Activated naive CD4-positive, alpha-beta T cell treated with anti-CD3 and anti-CD28 coated beads, Interleukin-2, amount 10 ng/mL, durations not matched to agents 7 days and 5 days (primary cell): ENCODE measurements at regions not wholly inside any gene's neighbourhood (a gene's known extent, or its start where the extent isn't known, plus 50 kb on each side); places are given as distances from the start of the nearest gene placed in this dataset.

Experiments used
- CTCF ChIA-PET: fragments of 350-600 bp; sonication (Branson Sonifier 250); formaldehyde crosslinking; loops from one replicate; lab custom pipeline; 2021; ENCODE audit warnings: antibody characterized with exemption; lab: Charles Lee
- DNase-seq: peaks from one replicate; pipeline ENCODE4 v3.0.0-alpha.2; 2020
- H3K27ac Mint-ChIP-seq: one replicate; pipeline ENCODE4 v1.8.0; 2021; ENCODE audit warnings: mild to moderate bottlenecking, moderate library complexity, mixed read lengths
- H3K27me3 Mint-ChIP-seq: one replicate; pipeline ENCODE4 v1.8.0; 2021; ENCODE audit warnings: mild to moderate bottlenecking, mixed read lengths
- H3K36me3 Mint-ChIP-seq: one replicate; pipeline ENCODE4 v1.8.0; 2021; ENCODE audit warnings: mixed read lengths
- H3K4me1 Mint-ChIP-seq: one replicate; pipeline ENCODE4 v1.8.0; 2021; ENCODE audit warnings: mixed read lengths
- H3K4me3 Mint-ChIP-seq: one replicate; pipeline ENCODE4 v1.8.0; 2021; ENCODE audit warnings: mild to moderate bottlenecking, moderate library complexity, mixed read lengths
- H3K9me3 Mint-ChIP-seq: one replicate; pipeline ENCODE4 v1.8.0; 2021; ENCODE audit warnings: mixed read lengths

- no peaks in the 10 kb centered on the region for H3K27me3 Mint-ChIP-seq
- no peak overlapping the region for H3K27ac Mint-ChIP-seq
- no peak overlapping the region for H3K4me3 Mint-ChIP-seq
- H3K4me1 Mint-ChIP-seq, result no peaks in the 10 kb centered on the region
- no peaks in the 10 kb centered on the region for H3K9me3 Mint-ChIP-seq
- DNase-seq, result no peak
- CTCF ChIA-PET, result no interaction called here
- no peaks in the 10 kb centered on the region for H3K36me3 Mint-ChIP-seq
These were observed 147.8 kb downstream of the EMX2 start for GRCh38 chr10:117690359-117690758.

- CTCF ChIA-PET, result no interaction called here
- no peak for DNase-seq
- H3K4me3 Mint-ChIP-seq, result no peak overlapping the region
These were observed 151.6 kb downstream of the EMX2 start for GRCh38 chr10:117694190-117694589.

GRCh38 chr10:117697402-117697801 is 154.9 kb downstream of the EMX2 start:
- Mint-ChIP-seq H3K27me3 (no peaks in the 10 kb centered on the region), H3K27ac (no peak overlapping the region), H3K4me1 (no peaks in the 10 kb centered on the region), H3K36me3 (no peaks in the 10 kb centered on the region), H3K9me3 (no peaks in the 10 kb centered on the region), H3K4me3 (no peak overlapping the region)
- CTCF ChIA-PET, result no interaction called here
- DNase-seq, result no peak

More at GRCh38 chr10:117694190-117694589, 151.6 kb downstream of the EMX2 start:
- Mint-ChIP-seq H3K27ac (no peak overlapping the region), H3K9me3 (no peaks in the 10 kb centered on the region), H3K36me3 (no peaks in the 10 kb centered on the region), H3K27me3 (no peaks in the 10 kb centered on the region), H3K4me1 (no peaks in the 10 kb centered on the region)

- H3K9me3 Mint-ChIP-seq, result no peaks in the 10 kb centered on the region
- no peaks in the 10 kb centered on the region for H3K27me3 Mint-ChIP-seq
- no peaks in the 10 kb centered on the region for H3K4me1 Mint-ChIP-seq
- H3K36me3 Mint-ChIP-seq, result no peaks in the 10 kb centered on the region
- no peak overlapping the region for H3K27ac Mint-ChIP-seq
- CTCF ChIA-PET, result no interaction called here
- DNase-seq, result no peak
- H3K4me3 Mint-ChIP-seq, result no peak overlapping the region
These were observed 156.3 kb downstream of the EMX2 start for GRCh38 chr10:117698809-117699208.

- Mint-ChIP-seq H3K27me3 (no peaks in the 10 kb centered on the region), H3K27ac (no peak overlapping the region), H3K36me3 (no peaks in the 10 kb centered on the region), H3K4me1 (no peaks in the 10 kb centered on the region), H3K9me3 (no peaks in the 10 kb centered on the region), H3K4me3 (no peak overlapping the region)
- CTCF ChIA-PET, result no interaction called here
- DNase-seq, result no peak
These were observed 157.0 kb downstream of the EMX2 start for GRCh38 chr10:117699436-117700075.

- DNase-seq, result no peak
- Mint-ChIP-seq H3K27me3 (peaks cover 4% of the 10 kb centered on the region), H3K4me3 (no peak overlapping the region), H3K4me1 (no peaks in the 10 kb centered on the region), H3K9me3 (no peaks in the 10 kb centered on the region), H3K27ac (no peak overlapping the region), H3K36me3 (no peaks in the 10 kb centered on the region)
- CTCF ChIA-PET, result no interaction called here
These were observed 167.7 kb downstream of the EMX2 start for GRCh38 chr10:117710181-117710798.

GRCh38 chr10:117716889-117717288 is 174.3 kb downstream of the EMX2 start:
- no peak for DNase-seq
- peaks cover 17% of the 10 kb centered on the region for H3K27me3 Mint-ChIP-seq
- no peak overlapping the region for H3K4me3 Mint-ChIP-seq
- CTCF ChIA-PET, result no interaction called here
- H3K9me3 Mint-ChIP-seq, result no peaks in the 10 kb centered on the region
- H3K4me1 Mint-ChIP-seq, result no peaks in the 10 kb centered on the region
- no peaks in the 10 kb centered on the region for H3K36me3 Mint-ChIP-seq
- no peak overlapping the region for H3K27ac Mint-ChIP-seq

- Mint-ChIP-seq H3K4me3 (no peak overlapping the region), H3K27me3 (peaks cover 13% of the 10 kb centered on the region), H3K36me3 (no peaks in the 10 kb centered on the region), H3K9me3 (no peaks in the 10 kb centered on the region), H3K27ac (no peak overlapping the region), H3K4me1 (no peaks in the 10 kb centered on the region)
- no peak for DNase-seq
- CTCF ChIA-PET, result no interaction called here
These were observed 176.7 kb downstream of the EMX2 start for GRCh38 chr10:117718986-117719920.

- no peak for DNase-seq
- H3K27me3 Mint-ChIP-seq, result peaks cover 13% of the 10 kb centered on the region
- no peak overlapping the region for H3K27ac Mint-ChIP-seq
- no peaks in the 10 kb centered on the region for H3K36me3 Mint-ChIP-seq
- no peaks in the 10 kb centered on the region for H3K9me3 Mint-ChIP-seq
- no peaks in the 10 kb centered on the region for H3K4me1 Mint-ChIP-seq
- H3K4me3 Mint-ChIP-seq, result no peak overlapping the region
- CTCF ChIA-PET, result no interaction called here
These were observed 178.6 kb downstream of the EMX2 start for GRCh38 chr10:117720931-117721835.

- Mint-ChIP-seq H3K36me3 (no peaks in the 10 kb centered on the region), H3K27ac (no peak overlapping the region), H3K9me3 (no peaks in the 10 kb centered on the region), H3K4me3 (no peak overlapping the region), H3K27me3 (peaks cover 13% of the 10 kb centered on the region), H3K4me1 (no peaks in the 10 kb centered on the region)
- CTCF ChIA-PET, result no interaction called here
- no peak for DNase-seq
These were observed 179.3 kb downstream of the EMX2 start for GRCh38 chr10:117721873-117722272.

GRCh38 chr10:117723343-117723742 is 180.8 kb downstream of the EMX2 start:
- no peak overlapping the region for H3K27ac Mint-ChIP-seq
- no peaks in the 10 kb centered on the region for H3K36me3 Mint-ChIP-seq
- peaks cover 7% of the 10 kb centered on the region for H3K27me3 Mint-ChIP-seq

GRCh38 chr10:117725993-117726392 is 183.4 kb downstream of the EMX2 start:
- Mint-ChIP-seq H3K27me3 (peaks cover 9% of the 10 kb centered on the region), H3K9me3 (no peaks in the 10 kb centered on the region), H3K27ac (no peak overlapping the region), H3K4me3 (no peak overlapping the region), H3K4me1 (no peaks in the 10 kb centered on the region), H3K36me3 (no peaks in the 10 kb centered on the region)
- CTCF ChIA-PET, result no interaction called here
- DNase-seq, result no peak

More at GRCh38 chr10:117723343-117723742, 180.8 kb downstream of the EMX2 start:
- H3K4me1 Mint-ChIP-seq, result no peaks in the 10 kb centered on the region
- CTCF ChIA-PET, result no interaction called here
- DNase-seq, result no peak
- H3K9me3 Mint-ChIP-seq, result no peaks in the 10 kb centered on the region
- no peak overlapping the region for H3K4me3 Mint-ChIP-seq

- Mint-ChIP-seq H3K36me3 (no peaks in the 10 kb centered on the region), H3K27ac (no peak overlapping the region), H3K27me3 (peaks cover 5% of the 10 kb centered on the region), H3K4me1 (no peaks in the 10 kb centered on the region), H3K9me3 (no peaks in the 10 kb centered on the region), H3K4me3 (no peak overlapping the region)
- DNase-seq, result no peak
- CTCF ChIA-PET, result interaction anchor here (1.1 kb wide), 1 partner anchor 553 kb away, joined by 3 read pairs; no protein-coding TSS in a partner anchor
These were observed 184.2 kb downstream of the EMX2 start for GRCh38 chr10:117726596-117727295.
